GM23338 (cell line): ENCODE measurements at regions not wholly inside any gene's neighbourhood (a gene's known extent, or its start where the extent isn't known, plus 50 kb on each side); places are given as distances from the start of the nearest gene placed in this dataset.

Experiments used
- ATAC-seq: fragments of 200-7000 bp; cut with Tn5 transposase; 3 replicates; pipeline ENCODE4 v1.9.1; 2020
- DNase-seq: peaks from one replicate; pipeline ENCODE4 v3.0.0-alpha.2; 2015; ENCODE audit warnings: low spot score
- H2AFZ ChIP-seq: fragments of 200-600 bp; sonication (generic); 2 replicates; pipeline ENCODE4 v1.8.0; 2016; ENCODE audit warnings: antibody characterized with exemption, mild to moderate bottlenecking, moderate library complexity
- H3F3A ChIP-seq: fragments of 200-600 bp; sonication (generic); replicated peaks from 2 replicates; pipeline ENCODE4 v1.8.0; 2017; ENCODE audit warnings: antibody characterized with exemption, mixed run types, low read depth
- H3K27ac ChIP-seq: fragments of 200-600 bp; sonication (generic); 2 replicates; pipeline ENCODE4 v1.6.1; 2016; ENCODE audit warnings: low read depth
- H3K27me3 ChIP-seq: fragments of 200-600 bp; sonication (generic); 2 replicates; pipeline ENCODE4 v1.8.0; 2016; ENCODE audit warnings: mild to moderate bottlenecking, mixed run types, moderate library complexity; ENCODE audit not compliant: insufficient read depth
- H3K36me3 ChIP-seq: fragments of 200-600 bp; sonication (generic); 2 replicates; pipeline ENCODE4 v1.8.0; 2016; ENCODE audit warnings: mild to moderate bottlenecking; ENCODE audit not compliant: insufficient read depth
- H3K4me1 ChIP-seq: fragments of 200-600 bp; sonication (generic); 2 replicates; pipeline ENCODE4 v1.8.0; 2016; ENCODE audit warnings: mild to moderate bottlenecking, moderate library complexity; ENCODE audit not compliant: insufficient read depth
- H3K4me2 ChIP-seq: fragments of 200-600 bp; sonication (generic); 2 replicates; pipeline ENCODE4 v1.7.1; 2017; ENCODE audit warnings: mixed run types
- H3K4me3 ChIP-seq: fragments of 200-600 bp; sonication (generic); 2 replicates; pipeline ENCODE4 v1.6.1; 2016; ENCODE audit warnings: mixed run types
- H3K79me2 ChIP-seq: fragments of 200-600 bp; sonication (generic); replicated peaks from 2 replicates; pipeline ENCODE4 v1.8.0; 2017; ENCODE audit warnings: mild to moderate bottlenecking; ENCODE audit not compliant: insufficient read depth
- H3K9me2 ChIP-seq: fragments of 200-600 bp; sonication (generic); 2 replicates; pipeline ENCODE4 v1.8.0; 2017; ENCODE audit not compliant: insufficient read depth
- H4K20me1 ChIP-seq: fragments of 200-600 bp; sonication (generic); replicated peaks from 2 replicates; pipeline ENCODE4 v1.8.0; 2017; ENCODE audit warnings: mild to moderate bottlenecking; ENCODE audit not compliant: insufficient read depth
- H3K27ac Mint-ChIP-seq: 2 replicates; pipeline ENCODE4 v1.8.0; 2020; ENCODE audit warnings: inconsistent platforms, mild to moderate bottlenecking, moderate library complexity, mixed read lengths
- H3K27me3 Mint-ChIP-seq: 3 replicates; pipeline ENCODE4 v1.8.0; 2022; ENCODE audit warnings: low read depth, mild to moderate bottlenecking, moderate library complexity, mixed read lengths, inconsistent platforms; ENCODE audit not compliant: insufficient read depth, poor library complexity
- H3K36me3 Mint-ChIP-seq: 3 replicates; pipeline ENCODE4 v1.8.0; 2021; ENCODE audit warnings: low read depth, mild to moderate bottlenecking, inconsistent platforms, moderate library complexity, mixed read lengths
- H3K4me1 Mint-ChIP-seq: 3 replicates; pipeline ENCODE4 v1.8.0; 2020; ENCODE audit warnings: mild to moderate bottlenecking, inconsistent platforms, mixed read lengths
- H3K4me3 Mint-ChIP-seq: 3 replicates; pipeline ENCODE4 v1.8.0; 2021; ENCODE audit warnings: moderate library complexity, mild to moderate bottlenecking, inconsistent platforms, mixed read lengths
- H3K9me3 Mint-ChIP-seq: 3 replicates; pipeline ENCODE4 v1.8.0; 2020; ENCODE audit warnings: moderate library complexity, mild to moderate bottlenecking, inconsistent platforms, mixed read lengths
- EZH2 ChIP-seq: fragments of 200-600 bp; sonication (generic); IDR thresholded peaks from one replicate; pipeline ENCODE4 v1.8.0; 2017; ENCODE audit warnings: antibody characterized with exemption, mild to moderate bottlenecking, low read depth; ENCODE audit not compliant: unreplicated experiment
- EZH2phosphoT487 ChIP-seq: fragments of 200-600 bp; sonication (generic); IDR thresholded peaks from one replicate; pipeline ENCODE4 v1.8.1; 2018; ENCODE audit warnings: antibody characterized with exemption; ENCODE audit not compliant: unreplicated experiment
- POLR2AphosphoS5 ChIP-seq: IDR thresholded peaks from 2 replicates; pipeline ENCODE4 v1.6.1; 2016; ENCODE audit warnings: antibody characterized with exemption, low read depth
- ZNF331 ChIP-seq: fragments of 250-450 bp; sonication (Bioruptor Pico); IDR thresholded peaks from 2 replicates; pipeline ENCODE4 v1.5.0; 2020; ENCODE audit warnings: low read depth, mild to moderate bottlenecking, moderate library complexity
- TF ChIP-seq, protein P1 (sequence below): IDR thresholded peaks from one replicate; pipeline ENCODE4 v1.6.1; 2018; ENCODE audit warnings: antibody characterized with exemption; ENCODE audit not compliant: unreplicated experiment
- TF ChIP-seq, protein P2 (sequence below): IDR thresholded peaks from 2 replicates; pipeline ENCODE4 v1.6.1; 2016; ENCODE audit warnings: antibody characterized with exemption
- TF ChIP-seq, protein P3 (sequence below), 2 experiments: fragments of 200-600 bp in 1 of 2; sonication (generic) in 1 of 2; conservative IDR thresholded peaks; 2 replicates each; pipeline versions ENCODE4 v1.5.1 to v1.6.1; 2016 to 2017; ENCODE audit warnings: antibody characterized with exemption in 2 of 2, low read depth in 2 of 2, mild to moderate bottlenecking in 2 of 2, moderate library complexity in 1 of 2

DNA sequence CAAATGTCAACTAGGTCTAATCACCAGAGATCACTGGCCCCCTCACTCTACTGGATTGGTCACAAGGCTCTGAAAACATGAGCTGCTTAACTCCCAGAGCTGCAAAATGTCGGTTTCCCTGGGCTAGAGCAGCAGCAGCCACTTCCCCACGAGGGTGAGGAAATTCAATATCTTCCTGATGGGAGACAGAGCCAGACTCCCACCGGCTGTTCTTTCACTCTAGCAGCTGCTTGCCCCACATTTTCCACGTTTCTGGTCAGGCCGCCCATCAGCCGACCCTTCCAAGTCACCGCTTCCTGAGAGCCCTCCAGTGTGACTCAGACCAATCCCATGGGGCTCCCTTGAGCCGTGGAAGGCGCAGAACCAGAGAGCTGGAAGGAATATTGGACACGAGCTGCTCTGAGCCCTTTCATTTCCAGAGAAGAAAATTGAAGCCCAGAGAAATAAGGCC, 227.0 kb downstream of the ADAMTS15 start (continued):
- TF ChIP-seq, protein P1, sequence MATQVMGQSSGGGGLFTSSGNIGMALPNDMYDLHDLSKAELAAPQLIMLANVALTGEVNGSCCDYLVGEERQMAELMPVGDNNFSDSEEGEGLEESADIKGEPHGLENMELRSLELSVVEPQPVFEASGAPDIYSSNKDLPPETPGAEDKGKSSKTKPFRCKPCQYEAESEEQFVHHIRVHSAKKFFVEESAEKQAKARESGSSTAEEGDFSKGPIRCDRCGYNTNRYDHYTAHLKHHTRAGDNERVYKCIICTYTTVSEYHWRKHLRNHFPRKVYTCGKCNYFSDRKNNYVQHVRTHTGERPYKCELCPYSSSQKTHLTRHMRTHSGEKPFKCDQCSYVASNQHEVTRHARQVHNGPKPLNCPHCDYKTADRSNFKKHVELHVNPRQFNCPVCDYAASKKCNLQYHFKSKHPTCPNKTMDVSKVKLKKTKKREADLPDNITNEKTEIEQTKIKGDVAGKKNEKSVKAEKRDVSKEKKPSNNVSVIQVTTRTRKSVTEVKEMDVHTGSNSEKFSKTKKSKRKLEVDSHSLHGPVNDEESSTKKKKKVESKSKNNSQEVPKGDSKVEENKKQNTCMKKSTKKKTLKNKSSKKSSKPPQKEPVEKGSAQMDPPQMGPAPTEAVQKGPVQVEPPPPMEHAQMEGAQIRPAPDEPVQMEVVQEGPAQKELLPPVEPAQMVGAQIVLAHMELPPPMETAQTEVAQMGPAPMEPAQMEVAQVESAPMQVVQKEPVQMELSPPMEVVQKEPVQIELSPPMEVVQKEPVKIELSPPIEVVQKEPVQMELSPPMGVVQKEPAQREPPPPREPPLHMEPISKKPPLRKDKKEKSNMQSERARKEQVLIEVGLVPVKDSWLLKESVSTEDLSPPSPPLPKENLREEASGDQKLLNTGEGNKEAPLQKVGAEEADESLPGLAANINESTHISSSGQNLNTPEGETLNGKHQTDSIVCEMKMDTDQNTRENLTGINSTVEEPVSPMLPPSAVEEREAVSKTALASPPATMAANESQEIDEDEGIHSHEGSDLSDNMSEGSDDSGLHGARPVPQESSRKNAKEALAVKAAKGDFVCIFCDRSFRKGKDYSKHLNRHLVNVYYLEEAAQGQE = no peak
- no peak for TF ChIP-seq ZNF331 (CRISPR knock-in tag)
- TF ChIP-seq, protein P2, sequence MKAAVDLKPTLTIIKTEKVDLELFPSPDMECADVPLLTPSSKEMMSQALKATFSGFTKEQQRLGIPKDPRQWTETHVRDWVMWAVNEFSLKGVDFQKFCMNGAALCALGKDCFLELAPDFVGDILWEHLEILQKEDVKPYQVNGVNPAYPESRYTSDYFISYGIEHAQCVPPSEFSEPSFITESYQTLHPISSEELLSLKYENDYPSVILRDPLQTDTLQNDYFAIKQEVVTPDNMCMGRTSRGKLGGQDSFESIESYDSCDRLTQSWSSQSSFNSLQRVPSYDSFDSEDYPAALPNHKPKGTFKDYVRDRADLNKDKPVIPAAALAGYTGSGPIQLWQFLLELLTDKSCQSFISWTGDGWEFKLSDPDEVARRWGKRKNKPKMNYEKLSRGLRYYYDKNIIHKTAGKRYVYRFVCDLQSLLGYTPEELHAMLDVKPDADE = no peak
- no peak for TF ChIP-seq EZH2phosphoT487
- TF ChIP-seq, protein P3, sequence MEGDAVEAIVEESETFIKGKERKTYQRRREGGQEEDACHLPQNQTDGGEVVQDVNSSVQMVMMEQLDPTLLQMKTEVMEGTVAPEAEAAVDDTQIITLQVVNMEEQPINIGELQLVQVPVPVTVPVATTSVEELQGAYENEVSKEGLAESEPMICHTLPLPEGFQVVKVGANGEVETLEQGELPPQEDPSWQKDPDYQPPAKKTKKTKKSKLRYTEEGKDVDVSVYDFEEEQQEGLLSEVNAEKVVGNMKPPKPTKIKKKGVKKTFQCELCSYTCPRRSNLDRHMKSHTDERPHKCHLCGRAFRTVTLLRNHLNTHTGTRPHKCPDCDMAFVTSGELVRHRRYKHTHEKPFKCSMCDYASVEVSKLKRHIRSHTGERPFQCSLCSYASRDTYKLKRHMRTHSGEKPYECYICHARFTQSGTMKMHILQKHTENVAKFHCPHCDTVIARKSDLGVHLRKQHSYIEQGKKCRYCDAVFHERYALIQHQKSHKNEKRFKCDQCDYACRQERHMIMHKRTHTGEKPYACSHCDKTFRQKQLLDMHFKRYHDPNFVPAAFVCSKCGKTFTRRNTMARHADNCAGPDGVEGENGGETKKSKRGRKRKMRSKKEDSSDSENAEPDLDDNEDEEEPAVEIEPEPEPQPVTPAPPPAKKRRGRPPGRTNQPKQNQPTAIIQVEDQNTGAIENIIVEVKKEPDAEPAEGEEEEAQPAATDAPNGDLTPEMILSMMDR (conservative IDR thresholded peaks at IDR 0.05; ENCODE audit: low read depth in 2 of 2) = no peak

DNA sequence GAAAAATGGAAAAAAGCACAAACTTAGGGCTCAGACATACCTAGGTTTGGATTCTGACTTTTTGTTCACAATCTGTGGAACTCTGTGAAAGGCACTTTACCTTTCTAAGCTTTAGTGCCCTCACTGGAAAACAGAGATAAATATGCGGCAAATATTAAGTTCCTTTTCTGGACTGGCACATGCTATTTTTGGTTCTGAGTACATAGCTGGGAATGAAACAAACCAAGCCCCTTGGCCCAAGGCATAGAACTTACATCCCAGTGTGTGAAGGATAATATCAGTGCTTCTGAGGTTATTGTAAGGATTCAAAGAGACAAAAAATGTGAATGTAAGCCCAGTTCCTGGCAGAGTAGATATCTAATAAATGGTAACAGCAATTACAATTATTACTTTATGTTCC, 227.5 kb downstream of the ADAMTS15 start:
- H3K4me1 ChIP-seq = peaks cover 6% of the 10 kb centered on the region; the same call in 1 of the 2 replicates
- Mint-ChIP-seq H3K4me1 (peaks cover 14% of the 10 kb centered on the region), H3K27ac (no peak overlapping the region), H3K4me3 (no peak overlapping the region), H3K27me3 (peaks cover 7% of the 10 kb centered on the region), H3K9me3 (peaks cover 8% of the 10 kb centered on the region), H3K36me3 (no peaks in the 10 kb centered on the region; the same call in 2 of the 3 replicates)
- DNase-seq (no peak), ATAC-seq (no peak)
- H3K36me3 ChIP-seq = no peaks in the 10 kb centered on the region
- no peak overlapping the region for H3K4me3 ChIP-seq
- no peaks in the 10 kb centered on the region for H3K27me3 ChIP-seq
- H2AFZ ChIP-seq = no peak overlapping the region
- TF ChIP-seq POLR2AphosphoS5 = no peak
- no peak for TF ChIP-seq EZH2
- H3K79me2 ChIP-seq = no peaks in the 10 kb centered on the region
- no peaks in the 10 kb centered on the region; the same call in 1 of the 2 replicates for H3K9me2 ChIP-seq
- H4K20me1 ChIP-seq = no peaks in the 10 kb centered on the region
- H3K4me2 ChIP-seq = no peak overlapping the region
- H3K27ac ChIP-seq = no peak overlapping the region
- H3F3A ChIP-seq = no peaks in the 10 kb centered on the region
